ENCODE measurements at regions not wholly inside any gene's neighbourhood (a gene's known extent, or its start where the extent isn't known, plus 50 kb on each side); places are given as distances from the start of the nearest gene placed in this dataset.

DNA sequence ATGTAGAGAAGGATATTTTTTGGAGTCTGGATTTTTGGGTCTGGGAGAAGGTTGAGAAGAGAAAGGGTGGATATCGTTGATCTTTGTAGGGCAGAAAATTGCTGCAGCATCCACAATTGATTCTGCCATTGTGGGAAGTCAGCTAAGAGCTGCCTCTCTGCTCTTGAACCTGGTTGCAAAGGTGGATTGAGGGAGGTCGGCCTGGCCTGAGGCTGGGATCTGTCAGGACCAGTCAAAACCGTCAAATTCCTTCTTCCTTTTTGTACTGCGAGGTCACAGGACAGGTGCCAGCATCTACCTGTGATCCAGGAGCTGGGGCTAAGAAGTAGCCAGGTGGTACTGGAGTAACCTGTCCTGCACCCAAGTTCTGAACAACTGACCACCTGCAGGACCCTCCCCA lies 93.7 kb downstream of the SHOX start:
- ChIA-PET CTCF (no interaction called here), POLR2A (no interaction called here)
- Mint-ChIP-seq H3K4me3 (no peak overlapping the region), H3K4me1 (no peaks in the 10 kb centered on the region), H3K36me3 (ENCODE audit: low read depth) (no peaks in the 10 kb centered on the region), H3K27ac (no peak overlapping the region), H3K9me3 (peaks cover 7% of the 10 kb centered on the region), H3K27me3 (no peaks in the 10 kb centered on the region)
- intact Hi-C loops (cut with micrococcal nuclease): no loop called here
- no peak for DNase-seq
- ATAC-seq (ENCODE audit: low read depth): no peak
- TF ChIP-seq, protein P1, sequence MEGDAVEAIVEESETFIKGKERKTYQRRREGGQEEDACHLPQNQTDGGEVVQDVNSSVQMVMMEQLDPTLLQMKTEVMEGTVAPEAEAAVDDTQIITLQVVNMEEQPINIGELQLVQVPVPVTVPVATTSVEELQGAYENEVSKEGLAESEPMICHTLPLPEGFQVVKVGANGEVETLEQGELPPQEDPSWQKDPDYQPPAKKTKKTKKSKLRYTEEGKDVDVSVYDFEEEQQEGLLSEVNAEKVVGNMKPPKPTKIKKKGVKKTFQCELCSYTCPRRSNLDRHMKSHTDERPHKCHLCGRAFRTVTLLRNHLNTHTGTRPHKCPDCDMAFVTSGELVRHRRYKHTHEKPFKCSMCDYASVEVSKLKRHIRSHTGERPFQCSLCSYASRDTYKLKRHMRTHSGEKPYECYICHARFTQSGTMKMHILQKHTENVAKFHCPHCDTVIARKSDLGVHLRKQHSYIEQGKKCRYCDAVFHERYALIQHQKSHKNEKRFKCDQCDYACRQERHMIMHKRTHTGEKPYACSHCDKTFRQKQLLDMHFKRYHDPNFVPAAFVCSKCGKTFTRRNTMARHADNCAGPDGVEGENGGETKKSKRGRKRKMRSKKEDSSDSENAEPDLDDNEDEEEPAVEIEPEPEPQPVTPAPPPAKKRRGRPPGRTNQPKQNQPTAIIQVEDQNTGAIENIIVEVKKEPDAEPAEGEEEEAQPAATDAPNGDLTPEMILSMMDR (IDR thresholded peaks at IDR 0.05): no peak

DNA sequence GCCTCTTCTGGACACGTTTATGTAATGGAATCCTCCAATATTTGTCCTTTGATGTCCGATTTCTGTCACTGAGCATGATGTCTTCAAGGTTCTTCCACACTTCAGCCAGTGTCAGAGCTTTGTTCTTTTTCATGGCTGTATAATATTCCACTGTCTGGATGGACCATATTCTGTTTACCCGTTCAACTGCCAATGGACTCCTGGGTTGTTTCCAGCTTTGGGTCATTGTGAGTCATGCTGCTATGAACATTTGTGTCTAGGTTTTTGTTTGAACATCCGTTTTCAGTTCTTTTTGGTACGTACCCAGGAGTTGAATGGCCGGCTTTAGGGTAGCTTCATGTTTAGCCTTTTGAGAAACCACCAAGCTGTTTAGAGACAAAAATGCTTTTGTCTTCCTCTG lies 93.2 kb downstream of the SHOX start:
- no peaks in the 10 kb centered on the region for H3K36me3 Mint-ChIP-seq (ENCODE audit: low read depth)
- no peaks in the 10 kb centered on the region for H3K4me1 Mint-ChIP-seq
- H3K9me3 Mint-ChIP-seq: peaks cover 7% of the 10 kb centered on the region
- no peak for DNase-seq
- H3K27ac Mint-ChIP-seq: no peak overlapping the region
- ChIA-PET POLR2A (no interaction called here), CTCF (no interaction called here)
- TF ChIP-seq, protein P1 (IDR thresholded peaks at IDR 0.05): no peak
- no peaks in the 10 kb centered on the region for H3K27me3 Mint-ChIP-seq
- intact Hi-C loops (cut with micrococcal nuclease): no loop called here
- no peak overlapping the region for H3K4me3 Mint-ChIP-seq
- no peak for ATAC-seq (ENCODE audit: low read depth)

DNA sequence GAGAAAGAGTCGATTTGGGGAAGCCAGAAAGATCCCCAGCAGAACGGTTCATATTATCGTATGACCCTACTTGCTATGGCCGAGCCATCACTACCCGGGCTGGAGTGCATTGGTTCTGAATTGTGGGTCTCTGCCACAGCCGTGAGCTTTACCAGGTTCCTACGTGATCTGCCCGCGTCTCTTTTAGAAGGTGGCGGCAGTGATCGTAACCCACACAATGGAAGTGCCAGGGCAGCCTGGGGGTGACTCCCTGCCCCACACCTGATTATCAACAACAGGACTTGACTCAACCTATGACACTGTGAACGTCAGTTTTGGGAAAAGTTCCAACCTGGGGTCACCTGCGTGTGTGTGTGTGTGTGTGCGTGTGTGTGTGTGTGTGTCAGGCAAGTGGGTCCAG lies 90.8 kb downstream of the SHOX start:
- TF ChIP-seq, protein P1 (IDR thresholded peaks at IDR 0.05): no peak
- Mint-ChIP-seq H3K4me3 (no peak overlapping the region), H3K36me3 (ENCODE audit: low read depth) (no peaks in the 10 kb centered on the region), H3K27me3 (no peaks in the 10 kb centered on the region), H3K4me1 (no peaks in the 10 kb centered on the region), H3K9me3 (peaks cover 12% of the 10 kb centered on the region), H3K27ac (no peak overlapping the region)
- ChIA-PET CTCF (no interaction called here), POLR2A (no interaction called here)
- ATAC-seq (ENCODE audit: low read depth) (no peak), DNase-seq (no peak)
- intact Hi-C loops (cut with micrococcal nuclease): no loop called here

DNA sequence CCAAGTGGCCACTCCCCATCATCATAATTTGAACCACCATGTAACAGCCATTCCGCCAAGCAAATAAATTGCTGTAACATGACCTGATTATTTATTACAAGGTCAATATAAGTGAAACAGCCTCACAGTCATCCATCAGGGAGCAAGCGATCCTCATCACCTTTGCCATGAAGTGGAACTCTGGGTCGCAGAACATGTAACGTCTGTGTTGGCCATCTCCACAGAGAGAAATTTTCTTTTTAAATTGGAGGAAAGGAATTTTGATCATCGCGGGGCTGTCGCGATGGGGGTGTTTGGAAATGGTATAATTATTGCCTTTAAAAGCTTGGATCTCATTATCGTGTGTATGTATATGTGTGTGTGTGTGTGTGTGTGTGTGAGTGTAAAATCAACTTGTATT lies 90.2 kb downstream of the SHOX start:
- DNase-seq (no peak), ATAC-seq (ENCODE audit: low read depth) (no peak)
- POLR2A ChIA-PET: no interaction called here
- Mint-ChIP-seq H3K4me3 (no peak overlapping the region), H3K4me1 (no peaks in the 10 kb centered on the region), H3K9me3 (peaks cover 12% of the 10 kb centered on the region), H3K27me3 (no peaks in the 10 kb centered on the region), H3K36me3 (ENCODE audit: low read depth) (no peaks in the 10 kb centered on the region), H3K27ac (no peak overlapping the region)
- TF ChIP-seq, protein P1 (IDR thresholded peaks at IDR 0.05): no peak
- CTCF ChIA-PET: no interaction called here
- intact Hi-C loops (cut with micrococcal nuclease): no loop called here

DNA sequence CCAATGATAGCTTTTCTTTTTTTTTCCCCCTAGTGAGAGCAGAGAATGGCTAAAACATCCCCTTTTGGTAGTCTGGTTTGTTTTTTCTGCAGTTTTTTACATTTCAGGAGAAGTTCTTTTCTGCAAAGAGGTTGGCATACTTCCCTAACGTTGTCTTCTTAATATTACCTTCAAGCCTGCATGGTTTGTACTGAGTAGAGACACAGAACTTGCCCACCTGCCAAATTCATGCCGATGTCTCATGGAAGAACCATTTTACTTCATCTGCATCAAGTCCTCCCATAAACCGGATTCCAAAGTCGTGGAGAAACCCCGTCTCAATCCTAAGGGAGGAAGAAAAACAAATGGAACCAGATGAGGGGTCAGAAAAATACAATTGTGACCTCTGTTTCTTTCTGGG lies 89.7 kb downstream of the SHOX start:
- POLR2A ChIA-PET: no interaction called here
- Mint-ChIP-seq H3K4me1 (no peaks in the 10 kb centered on the region), H3K4me3 (no peak overlapping the region), H3K27me3 (no peaks in the 10 kb centered on the region), H3K36me3 (ENCODE audit: low read depth) (no peaks in the 10 kb centered on the region), H3K27ac (no peak overlapping the region), H3K9me3 (peaks cover 12% of the 10 kb centered on the region)
- TF ChIP-seq, protein P1 (IDR thresholded peaks at IDR 0.05): no peak
- no peak for DNase-seq
- CTCF ChIA-PET: no interaction called here
- intact Hi-C loops (cut with micrococcal nuclease): no loop called here
- no peak for ATAC-seq (ENCODE audit: low read depth)
